ENCODE measurements at regions not wholly inside any gene's neighbourhood (a gene's known extent, or its start where the extent isn't known, plus 50 kb on each side); places are given as distances from the start of the nearest gene placed in this dataset.

DNA sequence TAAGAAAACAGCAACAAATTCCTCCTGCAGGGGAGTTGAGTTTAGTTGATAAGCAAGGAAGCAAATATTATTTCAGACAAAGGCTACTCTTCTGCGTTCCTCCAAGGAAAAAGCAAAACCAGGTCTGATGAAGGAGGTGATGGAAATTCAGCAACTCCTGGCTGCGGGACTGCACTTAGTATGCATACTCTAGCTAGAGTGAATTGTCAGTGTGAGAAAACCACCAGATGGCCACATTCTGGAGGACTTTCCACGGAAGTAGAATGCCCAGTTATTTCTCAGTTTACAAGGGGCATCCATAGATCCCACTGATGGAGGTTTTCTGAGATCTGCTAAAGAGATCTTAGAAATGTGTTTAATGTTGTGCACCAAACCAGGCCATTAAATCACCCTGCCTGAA lies 338.6 kb upstream of the PUDP start:
- TF ChIP-seq, protein P1, sequence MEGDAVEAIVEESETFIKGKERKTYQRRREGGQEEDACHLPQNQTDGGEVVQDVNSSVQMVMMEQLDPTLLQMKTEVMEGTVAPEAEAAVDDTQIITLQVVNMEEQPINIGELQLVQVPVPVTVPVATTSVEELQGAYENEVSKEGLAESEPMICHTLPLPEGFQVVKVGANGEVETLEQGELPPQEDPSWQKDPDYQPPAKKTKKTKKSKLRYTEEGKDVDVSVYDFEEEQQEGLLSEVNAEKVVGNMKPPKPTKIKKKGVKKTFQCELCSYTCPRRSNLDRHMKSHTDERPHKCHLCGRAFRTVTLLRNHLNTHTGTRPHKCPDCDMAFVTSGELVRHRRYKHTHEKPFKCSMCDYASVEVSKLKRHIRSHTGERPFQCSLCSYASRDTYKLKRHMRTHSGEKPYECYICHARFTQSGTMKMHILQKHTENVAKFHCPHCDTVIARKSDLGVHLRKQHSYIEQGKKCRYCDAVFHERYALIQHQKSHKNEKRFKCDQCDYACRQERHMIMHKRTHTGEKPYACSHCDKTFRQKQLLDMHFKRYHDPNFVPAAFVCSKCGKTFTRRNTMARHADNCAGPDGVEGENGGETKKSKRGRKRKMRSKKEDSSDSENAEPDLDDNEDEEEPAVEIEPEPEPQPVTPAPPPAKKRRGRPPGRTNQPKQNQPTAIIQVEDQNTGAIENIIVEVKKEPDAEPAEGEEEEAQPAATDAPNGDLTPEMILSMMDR (conservative IDR thresholded peaks at IDR 0.05 in 1 of 2, IDR thresholded peaks at IDR 0.05 in 1 of 2; ENCODE audit: extremely low read depth in 1 of 2, insufficient read depth in 1 of 2, low read depth in 1 of 2, low read length in 2 of 2) = no peak
- no peak for TF ChIP-seq EZH2 (IDR thresholded peaks at IDR 0.05; ENCODE audit: borderline replicate concordance, low read length)
